Right kidney (tissue), 1 donor: ENCODE measurements at regions not wholly inside any gene's neighbourhood (a gene's known extent, or its start where the extent isn't known, plus 50 kb on each side); places are given as distances from the start of the nearest gene placed in this dataset.

Source experiments
- DNase-seq: peaks from one replicate; pipeline ENCODE4 v3.0.0-alpha.2; 2016

DNA sequence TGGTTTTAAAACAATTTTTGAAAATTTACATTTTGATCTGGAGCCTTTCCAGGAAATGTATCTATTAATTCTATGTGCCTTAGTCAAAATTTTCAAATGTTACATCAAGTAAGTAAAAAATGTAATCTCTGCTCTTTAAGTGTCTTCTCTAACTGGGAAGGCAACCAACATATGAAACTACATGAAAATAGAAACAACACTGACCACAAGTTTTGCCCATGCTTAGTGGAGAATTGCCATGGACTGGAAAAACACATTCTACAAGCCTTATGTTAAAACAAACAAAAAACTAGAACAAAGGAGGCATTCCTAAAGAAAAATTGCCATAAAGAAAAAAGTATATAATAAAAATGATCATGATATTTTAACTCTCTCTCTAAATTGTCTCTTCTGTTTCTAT, 75.9 kb upstream of the SPRED1 start:
- DNase-seq, result no peak

DNA sequence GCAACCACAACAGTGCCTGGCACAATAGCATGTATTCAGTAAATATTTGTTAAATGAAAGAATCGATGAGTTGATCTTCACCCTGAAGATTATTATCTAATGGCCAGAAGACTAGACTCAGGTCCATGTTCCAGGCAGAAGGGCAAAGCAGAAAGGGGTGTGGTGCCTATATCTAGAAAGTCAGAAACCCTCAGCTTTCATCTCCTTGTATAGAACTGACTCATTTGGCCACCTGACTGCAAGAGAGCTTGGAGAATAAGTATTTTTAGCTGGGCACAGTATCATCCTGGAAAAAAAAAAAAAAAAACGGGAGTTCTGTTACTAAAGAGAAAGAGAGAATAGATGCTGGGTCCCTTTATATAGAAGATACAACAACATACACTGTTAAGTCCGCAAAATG, 69.7 kb upstream of the SPRED1 start:
- DNase-seq, result no peak

GRCh38 chr15:38186507-38186906, 66.1 kb upstream of the SPRED1 start:
- no peak for DNase-seq

GRCh38 chr15:38187630-38188313, 64.9 kb upstream of the SPRED1 start:
- DNase-seq, result peak; percentile 22

DNA sequence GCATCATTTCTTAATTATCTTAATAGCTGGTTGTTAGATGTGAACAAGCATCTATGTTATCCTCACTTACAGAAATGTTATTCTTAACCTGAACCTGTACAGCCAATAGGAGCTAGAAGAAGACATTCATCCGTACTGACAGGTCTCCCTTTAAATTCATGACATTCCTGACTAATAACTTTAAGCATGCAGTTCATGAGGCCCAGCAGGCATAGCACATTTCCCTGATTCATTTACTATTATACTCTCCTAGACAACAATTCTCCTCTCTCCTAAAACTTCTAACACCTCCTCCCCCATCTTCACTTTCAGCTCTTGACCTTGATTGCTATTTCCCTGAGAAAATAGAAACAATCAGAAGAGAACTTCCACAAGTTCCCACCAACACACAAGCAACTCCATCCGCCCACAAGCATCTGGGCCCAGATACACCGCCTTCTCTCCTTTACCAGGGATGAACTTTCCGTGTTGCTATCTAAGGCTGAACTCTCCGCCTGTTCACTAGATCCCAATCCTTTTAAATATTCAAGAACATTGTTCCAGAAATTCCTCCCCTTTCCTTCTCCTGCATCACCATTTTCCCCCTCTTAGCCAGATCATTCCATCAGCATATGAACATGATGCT, 62.9 kb upstream of the SPRED1 start:
- DNase-seq, result no peak

DNA sequence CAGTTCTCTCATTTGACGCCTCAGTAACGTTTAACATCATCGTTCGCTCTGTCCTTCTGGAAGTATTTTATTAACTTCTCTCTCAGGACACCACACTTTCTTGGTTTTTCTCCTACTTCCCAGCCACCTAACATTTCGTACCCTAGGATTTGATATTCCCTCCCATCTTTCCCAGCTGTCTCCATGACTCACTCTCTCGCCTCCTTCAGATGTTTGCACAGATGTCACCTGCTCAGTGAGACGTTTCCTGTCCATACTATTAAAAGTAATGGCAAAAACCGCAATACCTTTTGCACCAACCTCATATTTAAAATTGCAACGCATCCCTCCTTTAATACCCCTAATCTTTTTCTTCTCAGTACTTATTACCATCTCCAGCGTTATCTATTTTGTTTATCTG, 62.1 kb upstream of the SPRED1 start:
- no peak for DNase-seq

DNA sequence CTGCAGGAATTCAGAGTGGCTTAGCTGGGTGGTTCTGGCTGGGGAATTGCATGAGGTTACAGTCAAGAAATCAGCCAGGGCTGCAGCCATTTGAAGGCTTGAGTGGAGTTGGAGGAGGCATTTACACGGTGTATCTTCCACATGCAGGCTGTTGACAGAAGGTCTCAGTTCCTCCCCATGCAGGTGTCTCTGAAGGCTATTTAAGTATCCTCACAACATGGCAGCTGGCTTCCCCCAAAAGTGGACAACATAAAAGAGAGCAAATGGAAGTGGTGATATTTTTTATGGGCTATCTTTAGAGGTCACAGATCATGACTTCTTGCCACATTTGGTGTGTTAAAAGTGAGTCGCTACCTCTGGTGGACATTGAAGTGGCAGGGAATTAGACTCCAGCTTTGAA, 60.1 kb upstream of the SPRED1 start:
- DNase-seq, result no peak

GRCh38 chr15:38193496-38193895, 59.1 kb upstream of the SPRED1 start:
- DNase-seq, result no peak

DNA sequence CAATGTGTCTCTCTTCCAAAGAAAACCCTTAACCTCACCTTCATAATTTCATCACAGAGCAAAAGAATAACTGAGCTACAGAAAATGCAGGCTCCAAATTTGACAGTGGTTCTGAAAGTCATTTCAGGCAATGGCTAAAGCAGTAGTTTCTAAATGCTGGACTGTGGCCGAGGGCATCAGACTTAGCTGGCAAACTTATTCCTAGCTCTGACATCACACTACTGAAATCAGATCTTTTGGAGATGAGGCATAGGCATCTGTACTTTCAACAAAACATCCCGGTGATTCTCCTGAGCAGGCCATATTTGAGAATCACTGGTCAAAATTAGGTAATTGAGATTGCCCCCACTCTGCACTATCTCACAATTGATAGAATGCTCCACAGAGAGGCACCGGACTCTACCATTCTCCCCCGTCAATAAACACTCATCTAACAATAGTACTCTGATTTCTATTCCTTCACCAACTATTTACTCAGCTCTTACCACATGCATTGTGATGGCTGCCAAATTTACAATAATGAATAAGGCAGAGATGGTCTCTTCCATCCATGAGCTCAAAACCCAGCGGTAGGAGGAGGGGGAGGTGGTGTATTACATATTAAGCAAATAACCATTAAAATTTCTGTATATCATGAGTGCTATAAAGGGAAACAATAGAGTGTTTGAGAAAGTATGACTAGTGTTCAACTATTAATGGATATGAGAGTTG, 57.3 kb upstream of the SPRED1 start:
- no peak for DNase-seq

- DNase-seq, result no peak
Measured at GRCh38 chr15:38196076-38196475, 56.6 kb upstream of the SPRED1 start.

DNA sequence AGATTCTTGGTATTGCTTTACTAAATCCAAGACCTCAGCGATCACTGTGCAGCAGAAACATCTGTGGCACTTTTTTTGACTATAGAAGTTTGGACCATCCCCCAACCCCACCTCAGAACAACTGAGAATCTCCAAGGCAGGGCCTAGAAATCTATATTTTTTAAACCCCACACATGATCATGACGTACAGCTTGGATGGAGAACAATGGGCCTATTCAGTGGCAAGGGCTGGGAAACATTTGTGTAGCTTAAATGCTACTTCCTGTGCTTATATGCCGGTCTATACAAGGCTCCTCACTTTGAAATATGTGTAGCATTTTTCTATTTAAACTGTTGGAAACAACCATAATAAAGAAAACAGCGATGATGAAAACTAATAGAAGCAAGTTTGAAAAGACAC, 55.1 kb upstream of the SPRED1 start:
- DNase-seq, result no peak

DNA sequence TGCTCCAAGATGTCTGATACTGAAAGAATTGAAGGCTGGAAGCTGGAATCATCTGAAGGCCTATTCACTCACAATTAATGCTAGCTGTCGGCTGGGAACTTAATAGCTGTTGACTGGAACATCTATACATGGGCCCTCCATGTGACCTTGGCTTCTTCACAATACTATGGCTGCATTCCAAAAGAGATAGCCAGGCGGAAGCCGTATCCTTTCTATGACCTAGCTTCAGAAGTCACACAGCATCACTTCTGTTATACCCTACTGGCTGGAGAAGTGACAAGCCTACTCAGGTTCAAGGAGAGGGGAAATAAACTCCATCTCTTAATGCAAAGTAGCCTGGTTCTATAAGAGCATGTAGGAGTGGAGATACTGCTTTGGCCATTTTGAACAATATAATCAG, 50.9 kb upstream of the SPRED1 start:
- DNase-seq, result no peak

DNA sequence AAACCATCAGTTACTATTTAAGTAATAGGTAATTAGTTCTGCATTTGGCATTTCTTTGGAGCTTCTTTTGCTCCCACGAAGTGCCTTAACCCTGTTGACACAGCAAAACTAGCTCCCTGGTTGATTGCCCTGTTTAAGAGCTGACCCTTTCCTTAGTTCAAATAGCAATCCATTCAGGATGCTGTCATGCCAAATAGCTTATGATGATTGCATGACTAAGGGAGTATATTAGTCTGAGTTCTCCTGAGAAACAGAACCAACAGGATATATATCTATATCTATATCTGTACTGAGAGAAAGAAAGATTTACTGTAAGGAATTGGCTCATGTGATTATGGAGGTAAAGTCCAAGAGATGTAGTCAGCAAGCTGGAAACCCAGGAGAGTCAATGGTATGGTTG, 50.3 kb upstream of the SPRED1 start:
- no peak for DNase-seq
